ENCODE measurements at regions not wholly inside any gene's neighbourhood (a gene's known extent, or its start where the extent isn't known, plus 50 kb on each side); places are given as distances from the start of the nearest gene placed in this dataset.

DNA sequence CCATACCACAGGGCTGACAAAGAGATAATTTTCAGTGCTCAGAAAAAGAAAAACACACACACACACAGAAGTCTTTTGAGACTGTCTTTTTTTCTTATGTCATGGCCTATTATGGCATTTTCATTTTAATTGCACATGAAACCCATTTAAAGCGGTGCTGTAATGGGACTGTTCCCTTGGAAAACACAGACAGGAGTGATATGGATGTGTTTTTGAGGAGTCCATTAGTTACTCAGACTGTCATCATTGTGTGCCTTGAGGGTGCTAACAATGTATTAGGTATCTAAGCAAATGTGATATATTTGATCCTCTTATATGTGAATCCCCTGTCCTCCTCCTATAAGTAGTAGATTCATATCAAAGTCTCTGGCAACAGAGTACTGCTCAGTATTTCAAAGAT is 642.0 kb upstream of the WWC1 start:
- in situ Hi-C loops (cut with HindIII; ENCODE audit: low pct_unique_long_range_greater_than_20kb, low sequenced_read_pairs) = no loop called here
- no peak for DNase-seq (ENCODE audit: low read depth, low spot score)

- DNase-seq (ENCODE audit: low read depth, low spot score) = no peak
- in situ Hi-C loops (cut with HindIII; ENCODE audit: low pct_unique_long_range_greater_than_20kb, low sequenced_read_pairs) = no loop called here
These were observed 638.8 kb upstream of the WWC1 start for GRCh38 chr5:167652690-167653089.

- DNase-seq (ENCODE audit: low read depth, low spot score) = no peak
- in situ Hi-C loops (cut with HindIII; ENCODE audit: low pct_unique_long_range_greater_than_20kb, low sequenced_read_pairs) = no loop called here
These were observed 637.8 kb upstream of the WWC1 start for GRCh38 chr5:167653645-167654106.

GRCh38 chr5:167657016-167657415 is 634.4 kb upstream of the WWC1 start:
- in situ Hi-C loops (cut with HindIII; ENCODE audit: low pct_unique_long_range_greater_than_20kb, low sequenced_read_pairs) = no loop called here
- DNase-seq (ENCODE audit: low read depth, low spot score) = no peak

GRCh38 chr5:167658889-167659288 is 632.6 kb upstream of the WWC1 start:
- in situ Hi-C loops (cut with HindIII; ENCODE audit: low pct_unique_long_range_greater_than_20kb, low sequenced_read_pairs) = no loop called here
- no peak for DNase-seq (ENCODE audit: low read depth, low spot score)

DNA sequence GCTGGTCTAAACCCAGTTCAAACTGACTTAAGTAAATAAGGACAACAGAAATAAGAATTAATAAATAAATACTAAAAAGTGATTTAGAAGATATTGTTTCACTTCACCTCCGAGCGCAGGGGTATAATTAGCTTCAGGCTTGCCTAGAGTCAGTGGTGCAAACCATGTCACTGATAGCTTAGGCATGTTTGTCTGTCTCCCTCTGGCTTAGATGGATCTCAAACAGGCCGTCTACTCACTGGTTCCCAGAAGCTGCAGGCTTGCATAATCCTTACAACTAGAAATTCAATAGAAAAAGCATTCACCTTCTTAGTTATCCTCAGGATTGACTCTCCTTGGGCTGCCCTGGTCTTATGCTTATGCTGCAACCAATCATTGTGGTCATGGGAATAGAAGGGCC is 629.8 kb upstream of the WWC1 start:
- DNase-seq (ENCODE audit: low read depth, low spot score) = no peak
- in situ Hi-C loops (cut with HindIII; ENCODE audit: low pct_unique_long_range_greater_than_20kb, low sequenced_read_pairs) = no loop called here

DNA sequence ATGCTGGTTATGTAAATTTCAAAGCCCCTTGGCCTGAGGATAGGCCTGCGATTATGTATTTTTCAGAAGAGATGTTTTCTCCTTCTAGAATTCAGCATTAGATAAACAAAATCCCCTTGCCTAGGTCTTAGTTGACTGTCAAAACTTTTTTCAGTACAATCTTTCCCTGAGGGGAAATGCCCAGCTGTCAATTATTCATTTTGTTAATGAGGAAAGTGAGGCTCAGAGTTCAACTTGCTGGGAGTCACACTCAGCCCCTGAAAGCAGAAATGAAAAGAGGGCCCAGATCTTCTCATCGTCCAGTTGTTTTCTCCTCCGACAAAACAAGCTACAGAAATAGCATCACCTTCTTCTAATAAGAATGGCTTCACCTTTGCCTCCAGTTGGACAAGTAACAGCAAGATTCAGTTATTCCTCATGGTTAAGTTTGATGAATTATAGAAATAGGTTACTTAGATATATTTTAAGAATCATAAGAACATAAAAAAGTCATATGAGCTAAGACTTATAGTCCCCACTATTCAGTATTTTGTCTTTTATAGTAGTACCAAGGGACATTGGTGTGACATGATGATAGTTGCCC is 627.1 kb upstream of the WWC1 start:
- no peak for DNase-seq (ENCODE audit: low read depth, low spot score)
- in situ Hi-C loops (cut with HindIII; ENCODE audit: low pct_unique_long_range_greater_than_20kb, low sequenced_read_pairs) = no loop called here

DNA sequence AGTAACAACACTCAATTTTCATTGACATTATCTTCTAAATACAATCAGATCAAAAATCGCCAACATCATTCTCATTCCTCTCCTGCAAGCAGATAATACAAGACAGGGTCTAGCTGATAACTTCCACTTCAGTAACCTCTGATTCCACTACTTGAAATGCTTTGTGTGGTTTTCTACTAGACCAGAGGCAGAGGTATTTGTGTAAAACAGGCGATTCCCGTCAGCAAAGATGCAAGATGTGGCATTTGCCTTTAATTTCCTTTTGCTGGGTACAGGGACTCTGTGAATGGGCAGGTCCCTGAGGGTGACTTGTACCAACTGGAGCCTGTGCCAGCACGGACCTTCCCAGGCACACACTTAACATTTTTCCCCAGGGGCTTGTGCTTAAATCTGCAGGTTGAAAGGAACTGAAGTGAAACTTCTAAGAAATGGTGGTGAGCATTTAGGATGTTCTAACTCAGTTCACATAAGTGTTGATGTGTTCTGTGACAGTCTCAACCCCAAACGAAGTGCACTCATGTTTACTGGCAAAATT is 625.5 kb upstream of the WWC1 start:
- in situ Hi-C loops (cut with HindIII; ENCODE audit: low pct_unique_long_range_greater_than_20kb, low sequenced_read_pairs) = no loop called here
- no peak for DNase-seq (ENCODE audit: low read depth, low spot score)

DNA sequence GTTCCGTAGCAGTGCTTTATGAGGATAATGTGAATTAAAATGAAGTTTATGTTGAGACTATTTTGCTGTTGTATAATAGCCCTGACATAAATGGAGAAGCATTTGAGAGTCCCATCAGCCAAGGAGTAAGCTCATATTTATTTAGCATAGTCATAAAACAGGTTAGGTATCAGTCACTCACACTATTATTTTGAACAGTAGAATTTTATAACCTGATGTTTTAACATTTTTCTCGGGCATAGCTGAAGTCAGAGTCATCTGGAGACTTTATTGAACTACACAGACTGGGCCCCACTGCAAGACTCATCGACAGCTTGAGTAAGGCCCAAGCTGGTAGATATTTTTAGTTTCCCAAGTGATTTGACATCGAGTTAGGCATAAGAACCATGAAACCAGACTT is 620.3 kb upstream of the WWC1 start:
- in situ Hi-C loops (cut with HindIII; ENCODE audit: low pct_unique_long_range_greater_than_20kb, low sequenced_read_pairs) = no loop called here
- no peak for DNase-seq (ENCODE audit: low read depth, low spot score)

DNA sequence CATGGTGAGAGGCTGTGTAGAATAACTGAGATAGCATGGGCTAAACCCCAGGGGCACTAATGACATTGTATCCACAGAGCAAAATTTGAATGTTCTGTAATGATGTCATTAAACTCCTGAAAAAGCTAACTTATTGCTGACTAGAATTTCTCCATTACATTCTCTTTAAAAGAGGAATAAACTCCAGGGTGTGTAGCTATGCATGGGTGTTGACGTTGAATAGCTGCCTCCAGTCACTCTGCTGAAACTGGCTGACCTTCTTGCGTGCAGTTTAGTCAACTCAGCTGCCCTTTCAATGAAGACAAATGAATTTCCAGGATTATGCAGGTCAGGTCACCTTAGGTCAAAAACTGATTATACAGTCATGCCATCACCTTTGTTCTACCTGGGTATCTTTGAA is 617.5 kb upstream of the WWC1 start:
- no peak for DNase-seq (ENCODE audit: low read depth, low spot score)
- in situ Hi-C loops (cut with HindIII; ENCODE audit: low pct_unique_long_range_greater_than_20kb, low sequenced_read_pairs) = no loop called here

- no peak for DNase-seq (ENCODE audit: low read depth, low spot score)
- in situ Hi-C loops (cut with HindIII; ENCODE audit: low pct_unique_long_range_greater_than_20kb, low sequenced_read_pairs) = no loop called here
These were observed 613.0 kb upstream of the WWC1 start for GRCh38 chr5:167678481-167678880.

DNA sequence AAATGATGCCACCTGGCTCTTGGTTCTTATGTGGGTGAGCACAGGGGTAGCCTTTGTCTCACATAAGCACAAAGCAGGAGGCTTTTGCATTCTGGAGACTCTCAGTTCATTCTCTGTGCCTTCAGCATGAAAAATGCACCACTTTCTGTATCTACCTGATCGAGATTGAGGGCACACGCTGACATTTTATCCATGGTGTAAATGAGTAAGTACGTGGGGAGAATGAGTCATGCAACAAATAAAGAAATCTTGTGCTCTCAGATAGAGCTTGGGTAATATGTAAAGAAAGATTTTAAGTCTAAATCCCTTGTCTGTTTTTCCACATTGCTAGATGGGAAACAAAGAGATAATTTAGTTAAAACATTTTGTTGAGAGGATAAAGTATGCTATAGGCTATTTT is 607.2 kb upstream of the WWC1 start:
- DNase-seq (ENCODE audit: low read depth, low spot score) = no peak
- in situ Hi-C loops (cut with HindIII; ENCODE audit: low pct_unique_long_range_greater_than_20kb, low sequenced_read_pairs) = no loop called here

GRCh38 chr5:167688341-167689130 is 602.9 kb upstream of the WWC1 start:
- in situ Hi-C loops (cut with HindIII; ENCODE audit: low pct_unique_long_range_greater_than_20kb, low sequenced_read_pairs) = no loop called here
- peak; percentile 89 for DNase-seq (ENCODE audit: low read depth, low spot score)

GRCh38 chr5:167694325-167695147 is 596.9 kb upstream of the WWC1 start:
- in situ Hi-C loops (cut with HindIII; ENCODE audit: low pct_unique_long_range_greater_than_20kb, low sequenced_read_pairs) = no loop called here
- DNase-seq (ENCODE audit: low read depth, low spot score) = no peak

DNA sequence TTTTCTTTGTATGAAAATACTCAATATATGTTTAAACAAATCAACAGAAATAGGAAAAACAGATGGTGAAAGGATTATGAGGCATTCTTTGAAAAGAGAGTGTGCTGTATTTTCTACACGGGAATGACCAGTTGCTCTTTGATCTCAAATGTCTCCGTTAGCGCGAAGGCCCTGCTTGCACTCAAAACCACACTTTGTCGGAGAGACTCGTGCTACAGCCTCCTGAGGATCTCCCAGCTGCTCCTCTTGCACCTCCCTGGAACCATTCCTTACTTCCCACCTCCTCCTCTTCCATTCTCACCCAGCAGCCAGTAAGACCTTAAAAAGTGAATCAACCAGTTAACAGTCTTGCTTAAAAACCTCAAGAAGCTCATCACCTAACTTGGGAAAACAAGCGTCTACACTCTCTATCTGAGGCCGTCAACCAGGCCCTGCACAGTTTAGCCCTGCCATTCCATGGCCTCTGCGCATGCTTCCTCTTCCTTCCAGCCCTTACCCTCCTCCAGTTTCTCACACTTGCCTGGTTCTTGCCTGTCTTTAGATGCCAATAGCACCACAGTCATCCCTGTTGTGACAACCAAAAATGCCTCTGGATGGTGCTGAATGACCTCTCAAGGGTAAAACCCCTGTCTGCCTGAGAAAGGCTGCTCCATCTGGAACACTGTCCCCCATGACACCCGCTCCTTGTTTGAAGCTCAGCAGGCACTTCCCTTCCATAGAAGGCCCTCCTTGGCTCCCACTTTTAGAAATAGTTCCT is 594.7 kb upstream of the WWC1 start:
- no peak for DNase-seq (ENCODE audit: low read depth, low spot score)
- in situ Hi-C loops (cut with HindIII; ENCODE audit: low pct_unique_long_range_greater_than_20kb, low sequenced_read_pairs) = no loop called here

GRCh38 chr5:167699432-167699831 is 592.0 kb upstream of the WWC1 start:
- DNase-seq (ENCODE audit: low read depth, low spot score) = peak; percentile 20
- in situ Hi-C loops (cut with HindIII; ENCODE audit: low pct_unique_long_range_greater_than_20kb, low sequenced_read_pairs) = no loop called here

- DNase-seq (ENCODE audit: low read depth, low spot score) = no peak
These were observed 590.4 kb upstream of the WWC1 start for GRCh38 chr5:167701051-167701450.

DNA sequence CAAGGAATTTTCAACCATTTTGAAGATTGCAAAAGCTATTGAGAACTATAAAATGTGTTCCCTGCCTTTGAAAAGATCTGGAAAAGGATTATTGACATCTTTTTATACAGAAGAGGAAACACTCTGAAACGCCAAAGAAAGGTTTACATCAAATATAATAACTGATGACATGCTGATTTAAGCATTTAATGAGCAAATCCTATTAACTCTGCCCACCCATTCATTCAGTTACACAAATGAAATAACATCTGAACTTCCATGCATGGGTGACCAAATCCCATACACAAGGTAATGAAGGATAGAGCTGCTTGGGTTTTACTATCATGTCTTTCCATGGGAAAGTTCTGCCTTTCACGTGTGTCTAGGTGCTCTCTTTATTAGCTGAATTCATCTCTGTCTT is 589.4 kb upstream of the WWC1 start:
- in situ Hi-C loops (cut with HindIII; ENCODE audit: low pct_unique_long_range_greater_than_20kb, low sequenced_read_pairs) = no loop called here
- DNase-seq (ENCODE audit: low read depth, low spot score) = no peak

More at GRCh38 chr5:167701051-167701450, 590.4 kb upstream of the WWC1 start:
- in situ Hi-C loops (cut with HindIII; ENCODE audit: low pct_unique_long_range_greater_than_20kb, low sequenced_read_pairs) = no loop called here

Data from SK-MEL-5 (cell line).